GM20000 (cell line): ENCODE measurements at regions not wholly inside any gene's neighbourhood (a gene's known extent, or its start where the extent isn't known, plus 50 kb on each side); places are given as distances from the start of the nearest gene placed in this dataset.

ENCODE experiments used
- DNase-seq: peaks from one replicate; pipeline ENCODE4 v3.0.0; 2012; ENCODE audit warnings: low spot score
- TF ChIP-seq, protein P1 (sequence below): IDR thresholded peaks from 2 replicates; pipeline ENCODE4 v1.5.1; 2012; ENCODE audit warnings: mild to moderate bottlenecking, control low read depth; ENCODE audit errors: extremely low read depth, missing control alignments

DNA sequence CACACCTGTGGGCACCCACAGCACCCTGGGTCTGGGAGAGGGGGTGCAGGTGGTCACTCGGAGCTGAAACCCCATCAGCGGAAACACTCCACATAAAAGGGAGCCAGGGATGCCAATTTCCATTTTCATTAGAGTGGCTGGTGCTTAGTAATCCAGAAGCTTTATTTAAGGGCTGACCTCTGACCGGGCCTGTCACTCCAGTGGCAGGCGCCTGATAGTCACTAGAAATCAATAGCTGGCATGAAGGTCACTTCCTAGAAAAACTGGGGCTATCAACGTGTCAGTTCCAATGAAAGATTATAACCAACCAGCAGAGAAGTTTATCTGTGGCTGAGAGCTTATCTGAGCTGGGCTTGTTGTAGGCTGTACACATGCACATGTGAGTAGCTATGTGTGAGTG lies 333.7 kb upstream of the SKOR2 start:
- no peak for DNase-seq
- TF ChIP-seq, protein P1, sequence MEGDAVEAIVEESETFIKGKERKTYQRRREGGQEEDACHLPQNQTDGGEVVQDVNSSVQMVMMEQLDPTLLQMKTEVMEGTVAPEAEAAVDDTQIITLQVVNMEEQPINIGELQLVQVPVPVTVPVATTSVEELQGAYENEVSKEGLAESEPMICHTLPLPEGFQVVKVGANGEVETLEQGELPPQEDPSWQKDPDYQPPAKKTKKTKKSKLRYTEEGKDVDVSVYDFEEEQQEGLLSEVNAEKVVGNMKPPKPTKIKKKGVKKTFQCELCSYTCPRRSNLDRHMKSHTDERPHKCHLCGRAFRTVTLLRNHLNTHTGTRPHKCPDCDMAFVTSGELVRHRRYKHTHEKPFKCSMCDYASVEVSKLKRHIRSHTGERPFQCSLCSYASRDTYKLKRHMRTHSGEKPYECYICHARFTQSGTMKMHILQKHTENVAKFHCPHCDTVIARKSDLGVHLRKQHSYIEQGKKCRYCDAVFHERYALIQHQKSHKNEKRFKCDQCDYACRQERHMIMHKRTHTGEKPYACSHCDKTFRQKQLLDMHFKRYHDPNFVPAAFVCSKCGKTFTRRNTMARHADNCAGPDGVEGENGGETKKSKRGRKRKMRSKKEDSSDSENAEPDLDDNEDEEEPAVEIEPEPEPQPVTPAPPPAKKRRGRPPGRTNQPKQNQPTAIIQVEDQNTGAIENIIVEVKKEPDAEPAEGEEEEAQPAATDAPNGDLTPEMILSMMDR, result no peak

DNA sequence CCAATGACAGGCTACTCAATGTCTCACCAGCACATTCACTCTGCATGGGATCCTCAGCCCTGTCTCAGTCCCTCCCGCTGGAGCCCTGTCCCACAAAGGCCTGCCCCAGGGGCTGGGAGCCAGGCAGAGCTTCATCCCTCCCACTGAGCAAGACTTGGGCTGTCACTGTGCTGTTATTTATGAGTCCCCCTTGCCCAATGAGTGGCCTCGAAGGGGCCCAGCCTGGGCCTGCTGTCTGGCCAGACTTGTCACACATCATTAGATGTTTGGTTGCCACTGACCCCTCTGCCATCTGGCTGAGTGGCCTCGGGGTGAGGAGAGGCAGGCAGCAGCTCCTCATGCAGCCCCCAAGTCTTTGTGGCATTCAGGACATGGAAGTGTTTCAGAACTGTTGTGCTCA lies 330.6 kb upstream of the SKOR2 start:
- TF ChIP-seq, protein P1, result no peak
- no peak for DNase-seq

DNA sequence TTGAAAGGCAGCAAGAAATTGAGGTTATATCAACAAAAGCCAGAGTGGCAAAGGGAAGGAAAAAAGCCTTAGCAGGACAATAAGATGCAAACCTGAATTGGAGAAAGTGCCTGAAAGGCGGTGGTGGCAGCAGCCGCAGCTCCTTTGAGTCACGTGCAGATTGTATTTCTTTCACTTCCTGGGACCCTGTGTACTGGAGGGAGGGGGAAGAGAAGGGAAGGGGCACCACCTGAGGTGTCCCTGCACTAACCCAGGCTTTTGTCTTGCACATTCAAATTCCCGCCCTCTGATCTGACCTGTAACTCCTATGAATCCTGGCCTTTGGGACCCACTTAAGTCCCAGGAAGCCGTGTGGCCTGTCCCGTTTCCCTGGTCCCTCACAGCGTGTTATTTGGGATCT lies 326.1 kb upstream of the SKOR2 start:
- TF ChIP-seq, protein P1, result no peak
- no peak for DNase-seq

DNA sequence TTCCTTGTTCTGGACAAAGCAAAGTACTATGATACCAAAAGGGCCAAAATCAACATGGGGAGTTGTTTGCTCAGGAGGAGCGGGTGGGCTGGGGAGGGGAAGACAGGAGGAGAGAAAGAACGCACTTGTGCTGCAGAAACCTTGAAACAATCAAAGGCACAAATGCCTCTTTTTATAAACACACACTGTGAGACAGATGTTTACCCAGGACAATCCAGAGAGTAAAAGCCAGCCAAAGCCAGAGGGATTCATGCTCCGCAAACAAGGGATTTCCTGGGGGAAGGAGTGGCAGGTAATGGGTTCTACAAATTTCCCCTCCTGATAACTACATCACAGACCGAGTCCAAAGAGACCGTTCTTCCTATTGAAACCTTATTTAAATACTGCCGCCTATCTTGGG lies 323.5 kb upstream of the SKOR2 start:
- TF ChIP-seq, protein P1, result no peak
- DNase-seq, result no peak

DNA sequence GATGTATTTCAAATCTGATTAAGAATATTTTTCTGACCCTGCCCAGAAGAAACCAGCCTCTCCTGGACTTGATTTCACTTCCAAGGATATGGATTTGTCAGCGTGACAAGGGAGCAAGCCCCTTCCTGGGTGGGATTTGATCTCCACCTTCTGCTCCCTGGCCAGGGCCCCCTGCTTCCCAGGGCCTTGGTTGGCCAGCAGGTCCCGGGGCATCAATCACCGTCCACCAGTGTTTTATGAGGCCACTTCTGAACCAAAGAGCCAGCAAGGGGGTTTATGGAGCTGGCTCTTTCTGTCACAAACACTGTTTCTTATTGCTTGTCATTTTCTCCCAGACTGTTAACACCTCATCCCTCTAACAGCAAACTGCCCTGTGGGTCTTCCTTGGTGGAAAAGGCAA lies 320.5 kb upstream of the SKOR2 start:
- DNase-seq, result no peak
- TF ChIP-seq, protein P1, result no peak

DNA sequence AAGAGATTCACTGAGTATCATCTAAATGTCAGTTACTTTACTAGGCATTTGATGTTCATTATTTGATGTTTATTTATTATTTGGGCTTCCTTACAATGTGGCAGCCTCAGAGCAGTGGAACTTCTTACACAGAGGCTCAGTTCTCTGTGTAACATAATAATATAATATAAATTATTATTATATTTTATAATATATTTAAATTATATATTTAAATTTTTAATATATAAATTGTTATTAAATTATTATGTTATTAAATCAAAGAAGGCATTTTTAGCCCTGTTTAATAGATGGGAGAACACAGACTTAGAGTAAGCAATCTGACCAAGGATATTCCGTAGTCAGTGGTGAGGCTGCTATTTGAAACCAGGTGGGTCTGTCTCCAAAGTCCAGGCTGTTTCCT lies 315.3 kb upstream of the SKOR2 start:
- TF ChIP-seq, protein P1, result no peak
- no peak for DNase-seq

DNA sequence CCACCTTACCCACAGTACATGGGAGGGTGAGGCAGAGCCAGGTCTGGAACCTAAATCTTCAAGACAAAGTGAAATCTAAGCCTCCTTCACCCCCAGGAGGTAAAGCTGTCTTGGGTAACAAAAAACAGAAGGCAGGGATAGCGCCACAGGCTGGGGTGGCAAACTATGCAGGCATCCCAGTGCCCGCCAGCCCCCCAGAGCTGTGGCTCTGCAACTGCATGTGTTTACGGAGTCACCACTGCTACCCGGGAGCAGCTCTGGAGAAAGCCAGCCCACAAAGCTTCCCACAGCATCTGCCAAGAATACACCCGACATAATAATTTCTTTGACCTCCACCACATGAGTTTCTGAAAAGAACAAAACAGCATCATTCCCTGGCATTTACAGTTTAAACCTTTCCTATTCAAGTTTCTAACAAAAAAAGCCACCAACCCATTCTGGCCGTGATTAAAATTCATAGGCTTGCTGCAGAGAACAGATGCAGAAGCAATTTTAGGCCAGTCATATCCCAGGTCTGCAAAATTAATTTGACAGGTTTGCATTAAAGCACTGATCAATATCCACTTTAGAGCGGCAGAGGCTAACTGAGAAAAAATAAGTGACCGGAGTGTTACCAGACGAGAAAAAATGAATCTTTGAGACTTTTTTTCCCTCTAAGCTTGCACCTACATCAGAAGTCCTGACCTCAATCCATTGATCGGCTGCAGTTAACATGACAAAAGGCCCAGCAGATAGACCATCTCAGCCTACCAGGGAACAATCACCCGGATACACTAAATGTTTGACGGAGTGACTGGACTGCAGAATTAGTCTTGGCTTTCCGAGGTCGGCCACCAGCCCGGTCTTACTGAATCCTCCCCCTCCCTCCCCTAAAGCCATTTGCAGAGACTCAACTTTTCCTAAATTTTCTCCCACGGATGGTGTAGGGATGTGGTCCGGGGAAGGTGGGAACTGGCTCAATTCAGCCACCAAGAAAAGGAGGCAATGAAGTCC lies 309.6 kb upstream of the SKOR2 start:
- DNase-seq, result no peak
- TF ChIP-seq, protein P1, result no peak
